Activated naive CD8-positive, alpha-beta T cell treated with anti-CD3 and anti-CD28 coated beads, Interleukin-2, amount 10 ng/mL, durations not matched to agents 7 days and 5 days (primary cell): ENCODE measurements at regions not wholly inside any gene's neighbourhood (a gene's known extent, or its start where the extent isn't known, plus 50 kb on each side); places are given as distances from the start of the nearest gene placed in this dataset.
"Not testable (repeated sequence)": the region's sequence is repeated elsewhere in the genome, so short reads cannot be mapped to it uniquely, and the experiment has no call there.

Experiments
- ATAC-seq: fragments of 150-1000 bp; cut with Tn5 transposase; one replicate; pipeline ENCODE4 v1.10.0; 2021; ENCODE audit warnings: low read depth, moderate library complexity
- POLR2A ChIA-PET: fragments of 350-600 bp; sonication (Branson Sonifier 250); formaldehyde crosslinking; loops from one replicate; lab custom pipeline; 2021; ENCODE audit warnings: antibody characterized with exemption; lab: Charles Lee
- DNase-seq: peaks from one replicate; pipeline ENCODE4 v3.0.0; 2021
- H3K27ac Mint-ChIP-seq: one replicate; pipeline ENCODE4 v1.8.0; 2022; ENCODE audit warnings: mild to moderate bottlenecking, mixed read lengths
- H3K27me3 Mint-ChIP-seq: one replicate; pipeline ENCODE4 v1.8.0; 2022; ENCODE audit warnings: mild to moderate bottlenecking, moderate library complexity, mixed read lengths
- H3K36me3 Mint-ChIP-seq: one replicate; pipeline ENCODE4 v1.8.0; 2021; ENCODE audit warnings: mild to moderate bottlenecking, mixed read lengths
- H3K4me1 Mint-ChIP-seq: one replicate; pipeline ENCODE4 v1.8.0; 2021; ENCODE audit warnings: mixed read lengths
- H3K4me3 Mint-ChIP-seq: one replicate; pipeline ENCODE4 v1.8.0; 2022; ENCODE audit warnings: mild to moderate bottlenecking, moderate library complexity, mixed read lengths
- H3K9me3 Mint-ChIP-seq: one replicate; pipeline ENCODE4 v1.8.0; 2021; ENCODE audit warnings: mixed read lengths

DNA sequence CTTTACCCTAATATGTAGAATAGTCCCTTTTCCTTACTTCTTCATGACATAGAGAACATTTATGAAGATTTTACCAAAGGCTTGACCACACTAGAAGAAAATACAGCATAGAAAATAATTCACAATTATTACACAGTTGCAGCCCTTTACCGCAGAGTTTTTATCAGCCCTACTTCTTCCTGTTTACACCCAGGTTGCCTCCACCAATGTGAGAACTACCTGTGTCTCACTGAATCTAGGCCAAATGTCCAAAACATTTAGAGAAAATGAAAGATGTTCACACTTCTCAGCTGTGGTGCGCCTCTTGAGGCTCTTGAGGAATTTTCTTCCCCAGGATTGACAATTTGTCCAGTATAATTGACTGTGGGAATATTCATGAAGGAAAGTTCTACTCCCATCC lies 422.7 kb downstream of the SRGAP2C start:
- H3K27ac Mint-ChIP-seq, H3K27me3 Mint-ChIP-seq, ATAC-seq, POLR2A ChIA-PET, H3K36me3 Mint-ChIP-seq, H3K4me1 Mint-ChIP-seq, DNase-seq, H3K9me3 Mint-ChIP-seq, H3K4me3 Mint-ChIP-seq: not testable (repeated sequence)
